Right lobe of liver (tissue), 4 donors: ENCODE measurements at regions not wholly inside any gene's neighbourhood (a gene's known extent, or its start where the extent isn't known, plus 50 kb on each side); places are given as distances from the start of the nearest gene placed in this dataset.

Experiments used
- POLR2A ChIP-seq: fragments of 450-650 bp; IDR thresholded peaks from one replicate; pipeline ENCODE4 v1.6.1; 2017; ENCODE audit warnings: antibody characterized with exemption, mild to moderate bottlenecking
- TF ChIP-seq, protein P1 (sequence below), 4 donors: fragments of 200-600 bp in 3 of 4; fragments of 450-650 bp in 1 of 4; IDR thresholded peaks; one replicate each; pipeline versions ENCODE4 v1.5.1 to v1.8.0; 2016 to 2022; ENCODE audit warnings: antibody characterized with exemption in 4 of 4, mild to moderate bottlenecking in 2 of 4
- donor health status: DM: no; HTN: no; CAD: no.
- donor health status: DM: no; HTN: no; CAD: no.
- donor health status: DM: no; HTN: yes; CAD: no.

DNA sequence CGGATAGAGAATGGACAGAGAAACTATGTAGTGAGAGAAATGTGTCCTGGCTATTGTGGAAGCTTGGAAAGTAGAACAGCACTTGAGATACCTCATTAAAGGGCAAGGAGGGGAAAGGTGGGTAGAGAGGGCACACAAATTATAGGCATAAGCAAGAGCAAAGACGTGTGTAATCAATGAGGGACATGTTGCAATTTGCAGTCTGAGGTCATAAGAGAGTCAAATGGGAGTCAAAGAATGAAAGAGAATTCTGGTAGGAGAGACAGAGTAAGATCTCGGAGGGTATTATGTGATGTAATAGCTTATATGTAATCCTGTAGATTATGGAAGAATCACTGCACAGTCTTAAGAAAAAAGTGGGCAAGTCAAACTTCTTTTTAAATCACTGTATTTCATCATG lies 312.0 kb upstream of the RGMB start:
- TF ChIP-seq, protein P1, sequence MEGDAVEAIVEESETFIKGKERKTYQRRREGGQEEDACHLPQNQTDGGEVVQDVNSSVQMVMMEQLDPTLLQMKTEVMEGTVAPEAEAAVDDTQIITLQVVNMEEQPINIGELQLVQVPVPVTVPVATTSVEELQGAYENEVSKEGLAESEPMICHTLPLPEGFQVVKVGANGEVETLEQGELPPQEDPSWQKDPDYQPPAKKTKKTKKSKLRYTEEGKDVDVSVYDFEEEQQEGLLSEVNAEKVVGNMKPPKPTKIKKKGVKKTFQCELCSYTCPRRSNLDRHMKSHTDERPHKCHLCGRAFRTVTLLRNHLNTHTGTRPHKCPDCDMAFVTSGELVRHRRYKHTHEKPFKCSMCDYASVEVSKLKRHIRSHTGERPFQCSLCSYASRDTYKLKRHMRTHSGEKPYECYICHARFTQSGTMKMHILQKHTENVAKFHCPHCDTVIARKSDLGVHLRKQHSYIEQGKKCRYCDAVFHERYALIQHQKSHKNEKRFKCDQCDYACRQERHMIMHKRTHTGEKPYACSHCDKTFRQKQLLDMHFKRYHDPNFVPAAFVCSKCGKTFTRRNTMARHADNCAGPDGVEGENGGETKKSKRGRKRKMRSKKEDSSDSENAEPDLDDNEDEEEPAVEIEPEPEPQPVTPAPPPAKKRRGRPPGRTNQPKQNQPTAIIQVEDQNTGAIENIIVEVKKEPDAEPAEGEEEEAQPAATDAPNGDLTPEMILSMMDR (IDR thresholded peaks at IDR 0.05): no peak
- no peak for TF ChIP-seq POLR2A
